ENCODE measurements at regions not wholly inside any gene's neighbourhood (a gene's known extent, or its start where the extent isn't known, plus 50 kb on each side); places are given as distances from the start of the nearest gene placed in this dataset.

DNA sequence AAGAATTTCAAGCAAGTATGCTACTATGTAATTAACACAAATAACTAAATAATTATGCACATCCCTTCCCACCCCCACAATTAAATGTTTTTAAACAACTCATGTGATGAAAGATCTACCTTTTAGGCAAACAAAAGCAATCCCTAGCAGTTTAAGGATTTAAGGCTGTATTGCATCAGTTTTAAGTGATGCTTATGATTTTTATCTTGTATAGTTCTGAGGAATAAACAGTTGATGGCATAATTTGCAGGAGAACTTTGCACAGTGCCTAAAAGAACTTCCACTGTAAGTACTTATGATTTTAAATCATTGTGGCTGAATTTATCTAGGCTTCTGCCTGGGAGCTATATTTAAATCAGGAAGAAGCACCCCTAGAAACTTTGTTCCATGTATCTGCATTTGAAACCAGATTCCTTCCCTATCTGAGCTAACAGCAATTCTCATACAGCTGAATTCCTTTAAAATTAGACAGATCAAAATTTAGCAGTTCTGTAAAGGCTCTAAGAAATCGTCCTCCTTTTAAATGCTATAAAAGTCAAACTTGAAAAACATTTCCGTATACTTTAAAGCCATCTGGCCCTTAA lies 388.6 kb downstream of the BCAT1 start:
- no peak overlapping the region for H3K4me3 ChIP-seq (ENCODE audit: low read length)
- no peak for DNase-seq (ENCODE audit: low read depth)
- TF ChIP-seq, protein P1, sequence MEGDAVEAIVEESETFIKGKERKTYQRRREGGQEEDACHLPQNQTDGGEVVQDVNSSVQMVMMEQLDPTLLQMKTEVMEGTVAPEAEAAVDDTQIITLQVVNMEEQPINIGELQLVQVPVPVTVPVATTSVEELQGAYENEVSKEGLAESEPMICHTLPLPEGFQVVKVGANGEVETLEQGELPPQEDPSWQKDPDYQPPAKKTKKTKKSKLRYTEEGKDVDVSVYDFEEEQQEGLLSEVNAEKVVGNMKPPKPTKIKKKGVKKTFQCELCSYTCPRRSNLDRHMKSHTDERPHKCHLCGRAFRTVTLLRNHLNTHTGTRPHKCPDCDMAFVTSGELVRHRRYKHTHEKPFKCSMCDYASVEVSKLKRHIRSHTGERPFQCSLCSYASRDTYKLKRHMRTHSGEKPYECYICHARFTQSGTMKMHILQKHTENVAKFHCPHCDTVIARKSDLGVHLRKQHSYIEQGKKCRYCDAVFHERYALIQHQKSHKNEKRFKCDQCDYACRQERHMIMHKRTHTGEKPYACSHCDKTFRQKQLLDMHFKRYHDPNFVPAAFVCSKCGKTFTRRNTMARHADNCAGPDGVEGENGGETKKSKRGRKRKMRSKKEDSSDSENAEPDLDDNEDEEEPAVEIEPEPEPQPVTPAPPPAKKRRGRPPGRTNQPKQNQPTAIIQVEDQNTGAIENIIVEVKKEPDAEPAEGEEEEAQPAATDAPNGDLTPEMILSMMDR (conservative IDR thresholded peaks at IDR 0.05; ENCODE audit: low read depth, low read length) = no peak

DNA sequence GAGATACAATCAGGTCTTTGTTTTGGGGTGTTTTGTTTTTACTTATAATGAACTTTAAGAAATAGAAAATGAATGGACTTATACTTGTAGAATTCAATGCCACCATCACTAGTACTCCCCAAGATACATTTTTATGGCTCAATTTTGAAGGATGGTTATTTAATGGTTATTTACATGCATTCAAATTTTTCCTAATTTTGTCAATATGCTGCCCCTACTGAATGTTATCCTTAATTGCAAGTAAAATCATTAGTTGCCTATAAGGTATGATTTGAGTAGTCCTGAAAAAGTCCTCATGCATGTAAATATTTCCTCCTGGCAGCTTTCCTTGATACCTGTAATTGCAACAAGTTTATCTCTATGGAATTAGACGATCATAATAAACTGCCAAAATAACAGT lies 391.2 kb downstream of the BCAT1 start:
- no peak for DNase-seq (ENCODE audit: low read depth)
- no peak overlapping the region for H3K4me3 ChIP-seq (ENCODE audit: low read length)
- TF ChIP-seq, protein P1 (conservative IDR thresholded peaks at IDR 0.05; ENCODE audit: low read depth, low read length) = no peak

DNA sequence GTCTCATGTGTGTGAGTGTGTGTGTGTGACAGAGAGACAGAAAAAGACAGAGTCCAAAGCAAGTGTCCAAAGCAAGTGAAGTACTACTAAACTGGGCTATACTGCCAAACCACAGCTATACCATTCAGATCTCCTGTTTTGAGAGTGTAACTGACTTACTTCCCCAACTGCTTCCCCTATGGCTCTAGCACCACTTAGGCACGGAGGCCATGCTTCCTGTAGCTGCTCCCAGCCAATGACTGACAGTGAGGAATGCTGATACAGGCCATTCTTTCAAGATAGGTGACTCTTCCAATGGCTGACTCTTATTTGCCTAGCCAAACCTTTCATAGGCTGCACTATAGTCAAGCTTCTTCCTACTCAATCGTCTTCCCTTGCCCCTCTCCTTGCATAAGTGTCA lies 393.2 kb downstream of the BCAT1 start:
- no peak overlapping the region for H3K4me3 ChIP-seq (ENCODE audit: low read length)
- TF ChIP-seq, protein P1 (conservative IDR thresholded peaks at IDR 0.05; ENCODE audit: low read depth, low read length) = no peak
- DNase-seq (ENCODE audit: low read depth) = no peak

DNA sequence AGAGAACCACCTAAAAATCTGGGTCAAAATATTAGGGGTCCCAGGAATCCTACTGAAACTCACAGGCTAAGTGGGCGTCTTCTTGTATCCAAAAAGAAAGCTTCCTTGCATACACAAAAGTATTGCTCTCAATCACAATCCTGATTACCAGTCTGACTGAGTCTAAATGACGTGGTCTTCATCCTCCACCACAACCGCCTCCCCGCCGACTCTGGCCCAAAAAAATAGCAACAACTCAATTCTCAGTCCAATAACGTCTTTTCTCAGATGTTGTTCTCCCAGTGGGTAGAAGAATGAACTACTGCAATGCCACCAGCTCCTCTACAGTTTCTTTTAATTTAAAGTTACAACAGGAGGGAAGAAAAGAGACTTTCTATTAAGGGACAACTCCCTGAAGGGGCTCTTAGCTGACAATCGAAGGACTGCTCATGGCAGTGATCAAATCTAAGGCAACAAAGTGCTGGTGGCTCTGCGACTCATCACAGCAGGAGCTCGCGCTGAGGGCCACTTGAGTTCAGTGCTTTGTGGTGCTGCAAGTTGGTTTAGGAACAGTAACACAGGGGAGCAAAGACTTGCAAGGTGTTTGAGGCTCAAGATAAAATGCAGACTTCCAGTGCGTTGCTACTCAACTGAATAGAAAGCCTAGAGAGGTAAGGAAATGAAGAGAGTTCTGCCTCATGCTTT lies 394.1 kb downstream of the BCAT1 start:
- DNase-seq (ENCODE audit: low read depth) = no peak
- TF ChIP-seq, protein P1 (conservative IDR thresholded peaks at IDR 0.05; ENCODE audit: low read depth, low read length) = no peak
- H3K4me3 ChIP-seq (ENCODE audit: low read length) = no peak overlapping the region

DNA sequence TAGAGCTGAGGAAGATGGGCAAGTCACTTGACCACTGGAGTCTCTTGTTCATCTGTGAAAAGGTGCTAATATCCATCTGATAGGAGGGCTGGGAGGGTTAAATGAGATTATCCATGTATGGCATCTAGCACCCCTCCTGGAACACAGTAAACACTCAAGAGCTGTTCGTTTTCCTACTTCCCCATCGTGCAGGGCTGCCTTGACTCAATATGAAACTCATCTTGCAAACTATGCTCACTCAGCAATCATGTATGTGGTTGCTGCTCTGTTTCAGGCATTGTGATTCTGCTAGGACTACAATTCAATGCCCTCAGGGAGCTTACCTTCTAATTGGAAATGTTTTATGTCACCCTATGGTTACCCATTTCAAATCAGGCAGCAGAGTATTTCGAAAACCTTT lies 395.6 kb downstream of the BCAT1 start:
- no peak for DNase-seq (ENCODE audit: low read depth)
- TF ChIP-seq, protein P1 (conservative IDR thresholded peaks at IDR 0.05; ENCODE audit: low read depth, low read length) = no peak

DNA sequence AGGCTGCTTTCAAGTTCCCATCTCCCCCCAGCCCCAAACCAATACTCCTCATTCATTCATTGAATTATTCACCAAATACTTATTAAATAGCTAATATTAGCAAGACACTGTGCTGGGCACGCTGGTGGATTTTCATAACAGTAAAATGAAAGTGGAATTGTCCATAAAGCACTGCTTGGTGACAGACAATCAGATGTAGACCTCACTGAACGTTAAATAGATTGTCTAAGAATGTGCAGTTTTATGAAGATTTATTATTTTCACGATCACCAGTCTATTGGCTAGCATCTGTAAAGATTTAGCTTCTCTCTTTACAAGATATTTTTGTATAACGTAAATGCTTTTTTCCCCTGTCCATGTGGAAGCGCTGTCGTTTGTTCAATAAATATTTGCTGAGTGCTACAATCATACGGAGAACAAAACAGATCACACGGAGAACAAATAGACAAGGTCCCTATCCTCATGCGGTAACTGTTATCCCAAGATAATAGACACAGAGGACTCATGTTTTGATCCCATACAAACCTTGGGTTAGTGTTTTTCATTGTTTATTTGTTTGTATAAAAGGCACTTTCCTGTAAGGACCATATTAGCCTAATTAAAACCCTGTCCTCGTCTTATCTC lies 397.6 kb downstream of the BCAT1 start:
- H3K4me3 ChIP-seq (ENCODE audit: low read length) = no peak overlapping the region
- DNase-seq (ENCODE audit: low read depth) = no peak
- TF ChIP-seq, protein P1 (conservative IDR thresholded peaks at IDR 0.05; ENCODE audit: low read depth, low read length) = no peak

More for the DNA sequence above, 395.6 kb downstream of the BCAT1 start:
- H3K4me3 ChIP-seq (ENCODE audit: low read length) = no peak overlapping the region

DNA sequence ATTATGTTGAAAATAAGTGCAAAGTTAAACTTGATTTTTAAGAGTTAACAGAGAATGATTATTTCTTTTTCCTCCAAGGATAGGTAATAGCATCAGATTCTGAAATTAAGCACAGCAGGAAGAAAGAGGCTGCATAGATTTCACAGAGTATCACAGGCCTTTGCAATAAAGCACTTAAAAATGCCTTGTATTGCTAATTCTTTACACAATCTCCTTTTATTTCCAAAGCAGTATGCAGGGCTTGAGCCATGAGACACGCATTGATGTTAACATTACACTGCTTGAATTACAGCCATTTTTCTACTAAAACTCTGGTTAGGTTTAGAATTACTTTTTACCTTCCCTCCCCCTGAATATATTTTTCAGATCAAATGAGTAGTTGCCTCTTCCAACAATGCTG lies 398.3 kb downstream of the BCAT1 start:
- H3K4me3 ChIP-seq (ENCODE audit: low read length) = no peak overlapping the region
- TF ChIP-seq, protein P1 (conservative IDR thresholded peaks at IDR 0.05; ENCODE audit: low read depth, low read length) = no peak
- no peak for DNase-seq (ENCODE audit: low read depth)
